DMS53 treated with DMSO at 0.1 percent for 48 hours (cell line): ENCODE measurements at regions not wholly inside any gene's neighbourhood (a gene's known extent, or its start where the extent isn't known, plus 50 kb on each side); places are given as distances from the start of the nearest gene placed in this dataset.
A peak's percentile ranks its signal among the peaks of the same experiment; 100 is the strongest.

Experiments
- DNase-seq: peaks from one replicate; lab custom pipeline; 2025; ENCODE audit not compliant: unreplicated experiment; lab: John Stamatoyannopoulos, UW

GRCh38 chr5:21694567-21694966 lies 1158.6 kb downstream of the CDH12 start:
- DNase-seq: no peak

GRCh38 chr5:21693591-21693990 lies 1159.6 kb downstream of the CDH12 start:
- DNase-seq: no peak

DNA sequence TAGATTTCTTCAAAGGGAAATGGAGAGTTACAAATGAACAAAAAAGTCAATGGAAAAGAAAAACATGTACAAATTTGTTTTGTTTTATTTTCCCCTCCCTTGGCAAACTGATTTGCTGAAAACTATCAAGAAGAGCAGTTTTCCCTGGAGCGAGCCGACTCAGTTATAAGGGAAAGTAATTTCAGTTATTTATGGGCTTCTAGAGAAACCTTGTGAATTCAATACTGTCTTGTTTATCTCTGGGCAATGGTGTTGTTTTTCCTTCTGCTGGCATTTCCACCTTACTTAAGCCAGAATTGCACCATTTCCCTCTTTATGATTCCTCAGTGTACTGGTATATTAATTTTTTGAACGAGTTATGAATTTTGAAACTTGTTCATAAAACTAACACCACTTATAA lies 1163.6 kb downstream of the CDH12 start:
- no peak for DNase-seq

DNA sequence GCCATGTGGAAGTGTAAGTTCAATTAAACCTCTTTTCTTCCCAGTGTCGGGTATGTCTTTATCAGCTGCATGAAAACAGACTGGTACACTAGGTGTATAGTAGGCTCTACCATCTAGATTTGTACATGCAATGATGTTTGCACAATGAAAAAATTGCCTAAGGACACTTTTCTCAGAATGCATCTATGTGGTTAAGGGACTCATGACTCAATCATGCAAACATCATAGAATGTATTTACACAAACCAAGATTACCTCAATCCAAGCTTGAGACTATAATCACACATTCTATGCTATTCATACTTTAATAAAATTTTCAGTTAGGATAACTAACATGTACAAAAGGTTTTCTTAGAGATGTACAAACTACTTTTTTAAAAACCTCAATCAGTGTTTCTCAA lies 1164.5 kb downstream of the CDH12 start:
- DNase-seq: no peak

DNA sequence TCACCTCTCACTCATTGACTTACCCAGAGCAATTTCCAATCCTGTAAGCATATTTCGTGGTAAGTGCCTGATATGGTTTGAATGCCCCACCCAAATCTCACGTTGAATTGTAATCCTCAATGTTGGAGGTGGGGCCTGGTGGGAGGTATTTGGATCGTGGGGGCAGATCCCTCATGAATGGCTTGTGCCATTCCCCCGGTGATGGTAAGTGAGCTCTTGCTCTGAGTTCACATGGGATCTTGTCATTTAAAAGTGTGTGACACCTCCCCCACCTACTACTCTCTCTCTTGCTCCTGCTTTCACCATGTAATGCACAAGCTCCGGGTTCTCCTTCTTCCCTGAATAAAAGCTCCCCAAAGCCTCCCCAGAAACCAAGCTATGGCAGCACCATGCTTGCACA lies 1165.5 kb downstream of the CDH12 start:
- DNase-seq: no peak

- no peak for DNase-seq
These were observed 1166.4 kb downstream of the CDH12 start for GRCh38 chr5:21686706-21687105.

- DNase-seq: no peak
These were observed 1167.6 kb downstream of the CDH12 start for GRCh38 chr5:21685522-21685921.

- DNase-seq: no peak
These were observed 1168.2 kb downstream of the CDH12 start for GRCh38 chr5:21684992-21685391.

GRCh38 chr5:21681911-21682310 lies 1171.2 kb downstream of the CDH12 start:
- DNase-seq: no peak

GRCh38 chr5:21680641-21681040 lies 1172.5 kb downstream of the CDH12 start:
- no peak for DNase-seq

GRCh38 chr5:21680196-21680595 lies 1172.9 kb downstream of the CDH12 start:
- no peak for DNase-seq

DNA sequence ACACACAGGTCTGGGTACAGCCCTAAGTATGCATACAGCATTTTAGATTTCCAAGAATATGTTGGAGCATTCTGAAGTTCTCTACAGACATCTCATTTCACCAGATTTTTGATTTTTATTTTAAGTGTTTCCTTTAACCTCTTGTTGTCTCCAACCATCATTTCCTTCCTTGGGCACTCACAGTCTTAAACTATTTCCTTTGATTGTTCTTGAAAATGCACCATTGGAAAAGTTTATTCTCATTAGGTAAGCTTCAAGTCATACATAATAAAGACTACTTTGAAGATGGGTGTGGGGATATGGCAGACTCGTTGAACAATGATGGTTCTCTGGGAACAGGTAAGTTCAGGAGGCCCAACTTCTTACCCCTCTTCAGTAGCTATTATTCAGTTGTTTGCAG lies 1174.6 kb downstream of the CDH12 start:
- no peak for DNase-seq

- DNase-seq: no peak
These were observed 1180.2 kb downstream of the CDH12 start for GRCh38 chr5:21672911-21673310.

GRCh38 chr5:21672360-21672759 lies 1180.8 kb downstream of the CDH12 start:
- DNase-seq: no peak

GRCh38 chr5:21665524-21665923 lies 1187.6 kb downstream of the CDH12 start:
- DNase-seq: no peak

DNA sequence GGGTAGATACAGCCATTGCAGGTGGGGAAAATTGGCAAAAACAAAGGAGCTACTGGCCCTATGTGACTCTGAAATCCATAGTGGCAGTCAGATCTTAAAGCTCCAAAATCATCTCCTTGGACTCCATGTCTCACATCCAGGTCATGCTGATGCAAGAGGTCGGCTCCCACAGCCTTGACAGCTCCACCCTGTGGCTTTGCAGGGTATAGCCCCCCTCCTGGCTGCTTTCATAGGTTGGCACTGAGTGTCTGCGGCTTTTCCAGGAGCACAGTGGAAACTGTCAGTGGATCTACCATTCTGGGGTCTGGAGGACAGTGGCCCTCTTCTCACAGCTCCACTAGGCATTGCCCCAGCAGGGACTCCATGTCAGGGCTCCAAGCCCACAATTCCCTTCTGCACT lies 1190.1 kb downstream of the CDH12 start:
- no peak for DNase-seq

DNA sequence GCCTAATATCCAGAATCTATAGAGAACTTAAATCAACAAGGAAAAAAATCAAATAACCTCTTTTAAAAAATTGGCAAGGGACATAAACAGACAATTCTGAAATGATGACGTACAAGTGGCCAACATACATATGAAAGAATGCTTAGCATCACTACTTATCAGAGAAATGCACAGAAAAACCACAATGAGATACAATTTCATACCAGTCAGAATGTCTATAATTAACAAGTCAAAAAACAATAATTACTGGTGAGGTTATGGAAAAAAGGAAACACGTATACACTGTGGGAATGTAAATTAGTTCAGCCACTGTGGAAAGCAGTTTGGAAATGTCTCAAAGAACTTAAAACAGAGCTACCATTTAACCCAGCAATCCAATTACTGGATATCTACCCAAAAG lies 1192.0 kb downstream of the CDH12 start:
- DNase-seq: no peak

DNA sequence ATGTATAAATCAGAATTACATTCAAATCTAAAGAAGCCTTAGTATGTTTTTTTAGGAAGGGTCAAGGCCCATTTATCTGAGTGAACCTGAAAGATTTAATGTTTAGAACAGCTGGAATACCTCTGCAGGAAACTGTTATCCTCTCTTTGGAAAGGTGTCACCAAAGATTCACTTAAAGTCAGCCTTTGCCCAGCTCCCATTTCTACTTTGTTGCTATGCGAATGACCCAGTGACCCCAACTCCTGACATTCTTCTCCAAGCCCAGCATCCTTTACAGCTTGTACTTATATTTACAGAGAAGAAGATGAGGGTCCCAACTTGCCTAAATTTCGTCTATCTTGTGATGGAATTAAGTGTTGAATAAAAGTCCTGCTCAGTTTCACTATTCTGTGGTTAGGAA lies 1198.6 kb downstream of the CDH12 start:
- no peak for DNase-seq

GRCh38 chr5:21649969-21650368 lies 1203.2 kb downstream of the CDH12 start:
- DNase-seq: peak; percentile 40

DNA sequence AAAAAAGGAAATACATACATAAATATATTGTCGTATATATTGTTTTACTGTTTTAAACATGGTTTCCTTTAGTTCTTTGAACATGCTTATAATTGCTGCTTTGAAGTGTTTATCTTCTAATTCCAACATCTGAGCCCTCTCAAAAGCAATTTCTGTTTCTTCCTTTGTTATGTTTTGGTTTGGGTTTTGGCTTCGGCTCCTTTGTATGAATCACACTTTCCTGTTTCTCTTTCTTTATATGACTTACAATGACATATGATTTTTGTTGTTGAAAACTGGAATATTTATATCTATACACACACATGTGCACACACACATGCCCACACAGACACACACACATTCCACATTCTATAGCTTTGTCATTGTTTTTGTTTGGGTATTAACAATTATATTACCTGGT lies 1206.7 kb downstream of the CDH12 start:
- no peak for DNase-seq

- DNase-seq: no peak
These were observed 1209.1 kb downstream of the CDH12 start for GRCh38 chr5:21644032-21644431.

- DNase-seq: no peak
These were observed 1210.8 kb downstream of the CDH12 start for GRCh38 chr5:21642312-21642711.

GRCh38 chr5:21623831-21624230 lies 1229.3 kb downstream of the CDH12 start:
- no peak for DNase-seq

DNA sequence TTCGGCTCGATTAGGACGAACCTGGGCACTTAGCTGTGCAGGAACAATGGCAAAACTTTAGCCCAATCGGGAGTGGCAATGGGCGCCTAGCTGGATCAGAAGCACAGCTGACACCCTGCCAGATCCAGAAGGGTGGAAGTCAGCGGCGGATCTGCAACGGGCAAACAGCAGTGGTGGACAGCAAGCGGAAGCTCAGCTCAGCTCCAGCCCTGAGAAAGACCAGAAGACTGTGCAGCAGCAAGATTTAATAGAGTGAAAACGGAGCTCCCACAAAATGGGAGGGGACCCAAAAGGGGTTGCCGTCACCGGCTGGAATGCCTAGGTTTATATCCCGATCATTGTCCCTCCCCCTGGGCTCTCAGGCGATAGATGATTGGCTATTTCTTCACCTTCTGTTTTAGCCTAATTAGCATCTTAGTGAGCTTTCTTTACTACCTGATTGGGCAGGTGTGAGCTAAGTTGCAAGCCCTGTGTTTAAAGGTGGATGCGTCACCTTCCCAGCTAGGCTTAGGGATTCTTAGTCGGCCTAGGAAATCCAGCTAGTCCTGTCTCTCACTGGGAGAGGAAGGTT lies 1237.9 kb downstream of the CDH12 start:
- DNase-seq: no peak
